ENCODE measurements at regions not wholly inside any gene's neighbourhood (a gene's known extent, or its start where the extent isn't known, plus 50 kb on each side); places are given as distances from the start of the nearest gene placed in this dataset.

DNA sequence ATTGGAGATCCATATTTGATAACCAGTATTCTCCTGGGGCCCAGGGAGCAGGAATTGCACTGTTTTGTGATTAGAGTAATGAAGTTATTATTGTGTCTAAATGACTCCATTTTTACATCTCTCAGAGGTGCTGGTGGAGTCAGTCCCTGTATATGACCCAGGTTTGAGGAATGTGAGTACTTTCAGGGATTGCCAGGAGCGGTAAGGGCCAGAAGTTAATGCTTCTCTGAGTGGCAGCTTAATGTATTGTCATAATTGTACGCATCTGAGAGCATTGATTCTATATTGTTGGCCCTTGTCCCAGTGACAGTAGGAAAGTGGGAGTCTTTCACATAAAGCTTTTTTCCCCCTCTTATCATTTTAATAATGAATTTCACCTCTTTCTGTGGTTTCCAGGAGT, 146.2 kb downstream of the GATB start:
- DNase-seq = no peak

- DNase-seq = no peak
Observed at GRCh38 chr4:151618858-151619257, 141.9 kb downstream of the GATB start.

DNA sequence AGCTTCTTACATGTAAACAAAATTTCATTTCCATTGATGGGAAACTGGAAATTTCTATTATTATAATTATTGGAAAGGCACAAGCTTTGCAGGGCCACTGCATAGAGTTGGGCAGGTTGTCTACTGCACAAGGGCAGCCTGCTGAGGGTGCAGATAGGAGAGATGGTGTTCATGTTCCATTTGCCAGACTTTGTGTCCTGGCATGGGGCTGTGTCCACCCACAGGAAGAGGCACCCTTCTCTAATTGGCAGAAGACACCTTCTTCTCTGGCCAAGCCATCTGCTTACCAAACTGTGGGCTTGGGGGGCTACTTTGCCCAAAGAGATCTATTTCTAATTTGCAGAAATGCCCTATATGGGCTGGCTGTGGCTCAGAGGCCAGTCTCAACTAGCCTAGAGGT, 140.7 kb downstream of the GATB start:
- no peak for DNase-seq
